Mesodermal cell (in vitro differentiated cells): ENCODE measurements at regions not wholly inside any gene's neighbourhood (a gene's known extent, or its start where the extent isn't known, plus 50 kb on each side); places are given as distances from the start of the nearest gene placed in this dataset.

Experiments
- H3K27ac ChIP-seq: 2 replicates; pipeline ENCODE4 v1.7.0; 2013; ENCODE audit warnings: mild to moderate bottlenecking, low read depth, low read length, moderate library complexity; ENCODE audit not compliant: severe bottlenecking
- H3K36me3 ChIP-seq: 2 replicates; pipeline ENCODE4 v1.7.1; 2013; ENCODE audit warnings: mild to moderate bottlenecking, low read length, moderate library complexity; ENCODE audit not compliant: control insufficient read depth, insufficient read depth
- H3K4me1 ChIP-seq: one replicate; pipeline ENCODE4 v1.7.1; 2013; ENCODE audit warnings: mild to moderate bottlenecking, low read length; ENCODE audit not compliant: insufficient read depth, control insufficient read depth, poor library complexity, severe bottlenecking
- H3K4me3 ChIP-seq: 2 replicates; pipeline ENCODE4 v1.7.0; 2013; ENCODE audit warnings: low read length, control low read depth, mild to moderate bottlenecking; ENCODE audit not compliant: insufficient read depth, poor library complexity, severe bottlenecking; ENCODE audit errors: extremely low read depth
- H3K9me3 ChIP-seq: 2 replicates; pipeline ENCODE4 v1.7.1; 2013; ENCODE audit warnings: mild to moderate bottlenecking, low read length, moderate library complexity; ENCODE audit not compliant: control insufficient read depth
- WGBS, 2 experiments: methylation state at CpG; one replicate each; pipeline ENCODE4 v1.1.5; 2013; ENCODE audit warnings: missing lambda C conversion rate in 2 of 2; ENCODE audit not compliant: insufficient coverage in 2 of 2; 5-methylcytosine and 5-hydroxymethylcytosine counted together

DNA sequence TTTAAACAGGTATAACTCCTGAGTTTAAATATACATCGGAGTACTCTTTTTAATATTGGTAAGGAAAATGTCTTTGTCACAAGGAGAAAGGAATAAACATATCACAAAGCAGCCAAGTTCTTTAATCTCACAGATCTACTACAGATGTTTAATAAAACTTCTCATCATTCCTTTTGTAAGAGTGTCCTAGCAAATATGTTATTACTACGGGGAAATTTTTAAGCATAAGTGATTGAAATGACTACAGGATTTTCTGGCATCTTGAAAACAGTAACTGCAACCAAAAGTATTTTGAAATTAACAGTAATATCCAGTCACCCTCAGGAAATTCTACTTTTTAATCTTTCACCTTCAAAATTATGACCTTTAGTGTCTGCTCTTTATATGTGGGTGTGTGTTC lies 403.1 kb downstream of the IRS1 start:
- Histone ChIP-seq H3K4me3 (no peak overlapping the region), H3K36me3 (no peaks in the 10 kb centered on the region), H3K27ac (no peak overlapping the region), H3K9me3 (no peaks in the 10 kb centered on the region), H3K4me1 (no peaks in the 10 kb centered on the region)
- WGBS, 2 experiments: no CpG with 5 or more reads among the region's 2 CpGs

DNA sequence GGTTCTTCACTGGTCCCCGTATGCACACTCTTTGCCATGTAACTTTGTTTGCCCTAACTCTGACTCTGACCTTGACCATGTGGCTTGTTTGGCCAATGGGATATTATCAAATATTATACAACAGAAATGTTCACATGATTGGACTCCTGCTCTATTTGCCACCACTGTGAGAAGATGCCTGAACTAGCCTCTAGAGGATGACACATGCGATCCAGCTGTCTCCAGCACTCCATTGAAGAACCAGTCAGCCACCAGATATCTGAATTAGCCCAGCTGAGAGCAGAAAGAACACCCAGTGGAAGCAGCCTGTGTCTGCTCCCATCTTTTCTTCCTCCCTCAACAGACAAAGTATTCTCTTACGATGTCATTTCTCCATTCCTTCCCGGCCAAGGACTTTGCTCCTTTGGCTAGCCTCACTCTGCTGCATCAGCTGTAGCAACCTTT lies 412.1 kb downstream of the IRS1 start:
- no peaks in the 10 kb centered on the region for H3K9me3 ChIP-seq
- no peak overlapping the region for H3K27ac ChIP-seq
- 94 to 95% methylated on average over 3 to 4 of the region's 4 CpGs for WGBS, 2 experiments
- no peaks in the 10 kb centered on the region for H3K36me3 ChIP-seq
- no peaks in the 10 kb centered on the region for H3K4me1 ChIP-seq
- no peak overlapping the region for H3K4me3 ChIP-seq

DNA sequence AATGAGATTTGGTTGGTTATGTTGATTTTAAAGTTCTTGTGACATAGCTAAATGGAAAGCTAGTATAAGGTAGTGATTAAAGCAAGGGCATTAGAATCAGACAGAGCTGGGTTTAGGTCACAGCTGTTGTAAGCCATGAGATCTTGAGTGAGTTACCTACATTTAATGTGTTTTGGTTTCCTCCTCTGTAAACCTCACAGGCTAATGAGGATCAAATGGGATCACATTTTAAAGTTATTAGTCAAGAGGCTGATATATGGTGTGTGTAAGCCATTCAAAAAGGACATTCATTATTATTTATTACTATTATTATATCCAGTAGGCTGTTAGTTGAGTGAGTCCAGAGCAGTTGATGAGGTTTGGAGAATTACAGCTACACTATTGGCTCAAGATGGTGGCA lies 416.2 kb downstream of the IRS1 start:
- H3K4me3 ChIP-seq: no peak overlapping the region
- no peak overlapping the region for H3K27ac ChIP-seq
- H3K9me3 ChIP-seq: no peaks in the 10 kb centered on the region
- no peaks in the 10 kb centered on the region for H3K4me1 ChIP-seq
- no peaks in the 10 kb centered on the region for H3K36me3 ChIP-seq

DNA sequence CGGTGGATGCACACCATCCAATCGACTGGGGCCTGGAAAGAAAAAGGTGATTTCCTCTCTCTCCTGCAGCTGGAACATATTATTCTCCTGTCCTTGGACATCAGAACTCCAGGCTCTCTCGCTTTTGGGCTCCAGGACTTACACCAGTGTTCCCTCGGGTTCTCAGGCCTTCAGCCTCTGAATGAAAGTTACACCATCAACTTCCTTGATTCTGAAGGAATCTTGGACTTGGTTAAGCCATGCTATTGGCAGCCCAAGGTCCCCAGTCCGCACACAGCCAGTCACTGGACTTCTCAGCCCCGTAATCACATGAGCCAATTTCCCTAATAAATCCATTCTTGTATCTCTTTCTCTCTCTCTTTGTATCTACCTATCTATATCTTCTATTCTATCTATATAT lies 418.9 kb downstream of the IRS1 start:
- no peaks in the 10 kb centered on the region for H3K36me3 ChIP-seq
- H3K4me1 ChIP-seq: peaks cover 4% of the 10 kb centered on the region
- no peak overlapping the region for H3K27ac ChIP-seq
- no peak overlapping the region for H3K4me3 ChIP-seq
- H3K9me3 ChIP-seq: no peaks in the 10 kb centered on the region
- 78 to 94% methylated on average over 5 of the region's 6 CpGs for WGBS, 2 experiments

DNA sequence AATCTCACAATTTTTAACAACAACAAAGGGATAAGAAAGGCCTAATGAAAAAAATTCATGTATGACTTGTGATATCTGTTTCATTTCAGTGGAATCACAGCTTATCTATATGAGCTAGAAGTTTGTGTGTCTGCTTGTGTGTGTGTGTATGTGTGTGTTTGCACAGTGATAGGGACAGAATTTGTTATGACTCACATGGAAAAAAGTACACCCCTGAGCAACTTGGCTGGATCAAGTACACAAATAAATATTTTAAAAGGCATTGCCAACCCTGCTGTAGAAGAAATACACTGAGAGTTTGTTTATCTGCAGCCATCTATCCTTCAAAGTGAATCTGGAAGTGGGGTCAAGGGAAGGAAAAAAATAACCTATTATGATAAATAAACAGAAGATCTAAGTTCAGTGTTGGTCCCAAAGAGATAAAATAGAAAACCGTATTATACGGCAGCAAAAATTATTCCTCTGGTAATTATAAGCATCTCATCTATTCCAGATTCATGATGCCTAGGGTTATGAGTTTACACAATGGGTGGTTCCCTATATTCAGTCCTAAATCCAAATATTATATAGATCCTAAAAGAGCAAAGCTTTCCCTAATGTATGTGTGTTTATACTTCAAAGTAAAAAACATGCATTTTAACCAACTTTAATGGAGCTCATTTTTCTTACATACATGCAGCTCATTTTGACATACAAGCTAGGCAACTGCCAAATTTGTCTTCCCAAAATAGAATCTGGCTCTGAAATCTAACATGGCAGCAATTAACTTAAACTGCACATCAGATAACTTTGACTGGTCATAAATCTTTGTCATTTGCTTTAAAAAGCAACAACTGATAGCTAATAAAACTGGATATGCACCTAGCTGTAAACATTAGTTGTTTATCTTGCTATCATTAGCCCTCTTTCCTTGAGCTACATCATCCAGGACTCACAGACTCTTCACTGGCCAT lies 420.6 kb downstream of the IRS1 start:
- H3K4me3 ChIP-seq: no peak overlapping the region
- peaks cover 4% of the 10 kb centered on the region for H3K4me1 ChIP-seq
- no CpG with 5 or more reads among the region's 2 CpGs for WGBS, 2 experiments
- no peaks in the 10 kb centered on the region for H3K9me3 ChIP-seq
- no peak overlapping the region for H3K27ac ChIP-seq
- H3K36me3 ChIP-seq: no peaks in the 10 kb centered on the region

DNA sequence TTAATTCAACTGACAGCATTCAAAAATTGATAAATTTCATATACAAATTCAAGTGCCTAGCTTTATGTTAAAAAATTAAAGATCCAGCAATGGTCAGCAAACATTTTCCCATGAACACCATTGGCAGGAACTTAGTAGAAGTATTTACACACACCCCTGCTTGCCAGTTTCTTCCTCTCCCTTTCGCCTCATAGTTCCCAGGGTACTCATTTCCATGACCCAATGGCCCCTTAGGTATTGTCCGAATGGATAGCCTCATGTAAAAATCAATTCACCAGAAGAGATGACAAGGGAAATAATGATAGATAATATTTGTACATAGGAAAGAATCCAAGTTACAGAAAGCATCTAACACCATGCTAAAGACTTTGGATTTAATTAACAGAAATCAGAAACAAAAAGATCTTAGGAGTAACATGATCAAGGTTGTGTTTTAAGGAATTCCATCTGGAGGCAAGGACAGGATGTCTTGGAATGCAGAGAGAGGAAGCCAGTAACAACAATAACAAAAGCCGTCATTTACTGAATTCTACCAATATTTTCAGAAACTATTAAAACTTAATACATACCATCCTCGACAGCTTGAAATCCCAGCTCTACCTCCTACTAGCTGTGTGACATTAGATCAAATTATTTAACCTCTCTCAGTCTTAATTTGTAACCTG lies 423.0 kb downstream of the IRS1 start:
- 67 to 83% methylated on average over 1 of the region's 4 CpGs for WGBS, 2 experiments
- Histone ChIP-seq H3K9me3 (no peaks in the 10 kb centered on the region), H3K4me3 (no peak overlapping the region), H3K27ac (no peak overlapping the region), H3K36me3 (no peaks in the 10 kb centered on the region), H3K4me1 (peaks cover 4% of the 10 kb centered on the region)

DNA sequence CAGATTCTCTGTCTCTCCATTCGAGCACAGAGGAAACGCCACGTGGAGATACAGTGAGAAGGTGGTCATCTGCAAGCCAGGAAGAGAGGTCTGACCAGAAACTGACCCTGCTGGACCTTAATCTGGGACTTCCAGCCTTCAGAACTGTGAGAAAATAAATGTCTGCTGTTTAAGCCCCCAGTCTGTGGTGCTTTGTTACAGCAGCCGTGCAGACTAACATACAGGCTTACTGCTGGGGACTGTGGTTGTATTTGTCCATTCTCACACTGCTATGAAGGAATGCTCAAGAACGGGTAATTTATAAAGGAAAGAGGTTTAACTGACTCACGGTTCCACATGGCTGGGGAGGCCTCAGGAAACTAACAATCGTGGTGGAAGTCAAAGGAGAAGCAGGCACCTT lies 432.7 kb downstream of the IRS1 start:
- no peak overlapping the region for H3K27ac ChIP-seq
- no peak overlapping the region for H3K4me3 ChIP-seq
- H3K9me3 ChIP-seq: no peaks in the 10 kb centered on the region
- H3K36me3 ChIP-seq: no peaks in the 10 kb centered on the region
- 89 to 97% methylated on average over 6 to 7 of the region's 7 CpGs for WGBS, 2 experiments
- H3K4me1 ChIP-seq: peaks cover 9% of the 10 kb centered on the region

DNA sequence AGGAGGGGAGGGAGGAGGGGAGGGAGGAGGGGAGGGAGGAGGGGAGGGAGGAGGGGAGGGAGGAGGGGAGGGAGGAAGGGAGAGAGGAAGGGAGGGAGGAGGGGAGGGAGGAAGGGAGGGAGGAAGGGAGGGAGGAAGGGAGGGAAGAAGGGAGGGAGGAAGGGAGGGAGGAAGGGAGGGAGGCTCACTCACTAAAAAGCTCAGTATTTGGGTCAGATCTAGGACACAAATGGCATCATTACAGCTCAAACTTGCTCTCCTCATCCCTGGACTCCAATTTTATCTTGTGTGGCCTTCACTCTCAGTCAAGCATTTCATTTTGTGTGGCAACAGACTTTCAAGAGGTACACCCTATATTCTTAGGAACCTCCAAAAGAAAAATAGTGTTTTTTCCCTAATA lies 435.4 kb downstream of the IRS1 start:
- H3K27ac ChIP-seq: no peak overlapping the region
- H3K36me3 ChIP-seq: no peaks in the 10 kb centered on the region
- peaks cover 9% of the 10 kb centered on the region for H3K4me1 ChIP-seq
- no peaks in the 10 kb centered on the region for H3K9me3 ChIP-seq
- H3K4me3 ChIP-seq: no peak overlapping the region

DNA sequence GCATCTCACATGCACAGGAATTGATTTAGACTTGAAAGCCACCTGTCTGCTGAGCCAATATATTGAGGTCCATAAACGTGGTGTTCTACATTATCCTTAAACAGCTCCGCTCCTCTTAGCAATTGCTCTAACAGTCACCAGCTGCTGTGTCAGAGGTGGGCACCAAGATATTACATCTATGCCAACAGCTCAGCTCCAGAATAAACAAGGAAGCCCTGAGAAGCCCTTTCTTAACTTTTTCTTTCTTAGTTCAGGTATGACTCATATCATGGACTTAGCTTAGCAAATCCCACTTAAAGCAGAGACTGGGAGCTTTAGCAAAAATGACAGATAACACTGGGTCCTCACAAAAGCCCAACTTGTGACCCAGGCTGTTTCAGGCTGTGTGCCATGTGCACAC lies 436.6 kb downstream of the IRS1 start:
- no peaks in the 10 kb centered on the region for H3K9me3 ChIP-seq
- no peak overlapping the region for H3K4me3 ChIP-seq
- H3K36me3 ChIP-seq: no peaks in the 10 kb centered on the region
- peaks cover 9% of the 10 kb centered on the region for H3K4me1 ChIP-seq
- 86 to 94% methylated on average over 2 of the region's 2 CpGs for WGBS, 2 experiments
- no peak overlapping the region for H3K27ac ChIP-seq

DNA sequence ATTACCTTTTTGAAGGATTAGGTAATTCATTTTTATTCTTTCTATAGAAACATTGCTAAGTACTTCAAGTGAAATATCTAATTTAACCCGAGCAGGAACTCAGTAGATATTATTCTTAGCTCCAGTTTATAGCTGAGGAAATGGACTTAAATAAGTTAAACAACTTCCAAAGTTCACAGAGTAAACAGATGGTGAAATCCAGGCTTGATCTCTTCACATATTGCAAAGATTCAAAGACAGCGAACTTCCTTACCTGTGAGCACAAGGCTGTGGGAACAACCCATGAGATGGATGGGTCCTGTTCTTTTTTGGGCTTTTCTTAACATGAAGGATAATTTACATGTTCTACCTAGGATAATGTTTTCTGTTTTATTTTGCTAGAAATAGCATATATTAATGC lies 439.0 kb downstream of the IRS1 start:
- Histone ChIP-seq H3K4me1 (peaks cover 9% of the 10 kb centered on the region), H3K36me3 (no peaks in the 10 kb centered on the region), H3K9me3 (no peaks in the 10 kb centered on the region), H3K4me3 (no peak overlapping the region), H3K27ac (no peak overlapping the region)
- 100% methylated on average over 1 of the region's 2 CpGs for WGBS, 2 experiments

DNA sequence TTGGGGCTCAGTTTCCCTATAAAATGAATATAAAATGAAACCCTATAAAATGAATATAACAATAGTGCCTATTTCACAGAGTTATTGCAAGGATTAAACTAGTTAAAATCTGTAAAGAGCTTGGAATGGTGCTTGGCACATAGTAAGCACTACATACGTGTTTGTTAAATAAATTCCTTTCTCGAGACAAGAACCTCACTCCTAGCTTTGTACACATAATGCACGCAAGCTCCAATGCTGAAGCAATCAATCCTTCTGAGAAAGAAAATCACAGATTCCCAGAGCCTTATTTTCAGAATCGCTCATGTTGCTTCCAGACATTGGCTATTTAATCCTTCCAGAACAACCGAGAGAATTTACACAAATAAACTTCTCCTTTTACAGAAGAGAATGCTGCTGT lies 440.9 kb downstream of the IRS1 start:
- H3K4me1 ChIP-seq: peaks cover 16% of the 10 kb centered on the region
- H3K27ac ChIP-seq: no peak overlapping the region
- 82 to 95% methylated on average over 3 to 5 of the region's 5 CpGs for WGBS, 2 experiments
- no peaks in the 10 kb centered on the region for H3K36me3 ChIP-seq
- no peaks in the 10 kb centered on the region for H3K9me3 ChIP-seq
- H3K4me3 ChIP-seq: no peak overlapping the region
